DMS114 treated with DMSO at 0.1 percent for 48 hours (cell line): ENCODE measurements at regions not wholly inside any gene's neighbourhood (a gene's known extent, or its start where the extent isn't known, plus 50 kb on each side); places are given as distances from the start of the nearest gene placed in this dataset.
A peak's percentile ranks its signal among the peaks of the same experiment; 100 is the strongest.
"Not testable (repeated sequence)": the region's sequence is repeated elsewhere in the genome, so short reads cannot be mapped to it uniquely, and the experiment has no call there.

Experiments used
- DNase-seq: peaks from one replicate; lab custom pipeline; 2025; ENCODE audit not compliant: unreplicated experiment; lab: John Stamatoyannopoulos, UW

- no peak for DNase-seq
Measured at GRCh38 chr13:86840250-86841191, 830.6 kb upstream of the SLITRK5 start.

GRCh38 chr13:86841264-86841663 is 829.9 kb upstream of the SLITRK5 start:
- DNase-seq, result no peak

GRCh38 chr13:86846501-86846900 is 824.7 kb upstream of the SLITRK5 start:
- DNase-seq, result no peak

GRCh38 chr13:86848716-86849115 is 822.5 kb upstream of the SLITRK5 start:
- no peak for DNase-seq

- DNase-seq, result no peak
Measured at GRCh38 chr13:86856991-86857390, 814.2 kb upstream of the SLITRK5 start.

- DNase-seq, result no peak
Measured at GRCh38 chr13:86858216-86858615, 813.0 kb upstream of the SLITRK5 start.

- no peak for DNase-seq
Measured at GRCh38 chr13:86862137-86862536, 809.0 kb upstream of the SLITRK5 start.

- no peak for DNase-seq
Measured at GRCh38 chr13:86864376-86864775, 806.8 kb upstream of the SLITRK5 start.

- DNase-seq, result peak; percentile 0
Measured at GRCh38 chr13:86870444-86870843, 800.7 kb upstream of the SLITRK5 start.

- DNase-seq, result no peak
Measured at GRCh38 chr13:86877441-86877840, 793.7 kb upstream of the SLITRK5 start.

GRCh38 chr13:86878781-86879180 is 792.4 kb upstream of the SLITRK5 start:
- DNase-seq, result no peak

GRCh38 chr13:86881390-86881789 is 789.8 kb upstream of the SLITRK5 start:
- DNase-seq, result no peak

GRCh38 chr13:86882107-86882506 is 789.1 kb upstream of the SLITRK5 start:
- DNase-seq, result no peak

- no peak for DNase-seq
Measured at GRCh38 chr13:86882835-86883234, 788.3 kb upstream of the SLITRK5 start.

GRCh38 chr13:86892330-86892729 is 778.8 kb upstream of the SLITRK5 start:
- DNase-seq, result no peak

GRCh38 chr13:86900906-86901305 is 770.3 kb upstream of the SLITRK5 start:
- no peak for DNase-seq

GRCh38 chr13:86906127-86906874 is 764.9 kb upstream of the SLITRK5 start:
- DNase-seq, result no peak

- DNase-seq, result no peak
Measured at GRCh38 chr13:86907156-86907555, 764.0 kb upstream of the SLITRK5 start.

GRCh38 chr13:86909318-86909717 is 761.9 kb upstream of the SLITRK5 start:
- DNase-seq, result no peak

GRCh38 chr13:86914757-86915156 is 756.4 kb upstream of the SLITRK5 start:
- no peak for DNase-seq

- DNase-seq, result not testable (repeated sequence)
Measured at GRCh38 chr13:86917438-86917837, 753.7 kb upstream of the SLITRK5 start.

GRCh38 chr13:86918682-86919081 is 752.5 kb upstream of the SLITRK5 start:
- no peak for DNase-seq
